ENCODE measurements at regions not wholly inside any gene's neighbourhood (a gene's known extent, or its start where the extent isn't known, plus 50 kb on each side); places are given as distances from the start of the nearest gene placed in this dataset.

DNA sequence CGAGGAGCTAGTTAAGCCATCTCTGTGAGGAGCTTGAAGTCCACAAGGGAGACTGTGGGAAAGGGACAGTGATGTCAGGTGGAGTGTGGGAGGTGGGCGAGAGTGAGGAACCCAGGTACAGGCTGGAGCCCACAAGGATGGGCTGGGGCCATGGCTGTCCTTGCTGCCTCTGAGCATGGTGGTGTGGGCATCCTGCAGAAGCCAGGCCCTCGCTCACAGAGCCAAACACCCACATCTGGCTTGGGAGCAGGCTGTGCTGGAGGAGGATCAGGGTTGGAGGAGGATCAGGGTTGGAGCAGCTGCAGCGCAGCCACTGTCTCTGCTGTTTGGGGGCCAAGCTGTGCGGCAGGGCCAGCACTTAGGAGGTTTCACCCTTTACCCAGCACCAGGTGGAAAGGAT lies 58.2 kb upstream of the ENPP7 start:
- no peak for ATAC-seq (ENCODE audit: poor library complexity)
- no peaks in the 10 kb centered on the region for H3K36me3 ChIP-seq (ENCODE audit: insufficient read depth, low read length)
- TF ChIP-seq, protein P1, sequence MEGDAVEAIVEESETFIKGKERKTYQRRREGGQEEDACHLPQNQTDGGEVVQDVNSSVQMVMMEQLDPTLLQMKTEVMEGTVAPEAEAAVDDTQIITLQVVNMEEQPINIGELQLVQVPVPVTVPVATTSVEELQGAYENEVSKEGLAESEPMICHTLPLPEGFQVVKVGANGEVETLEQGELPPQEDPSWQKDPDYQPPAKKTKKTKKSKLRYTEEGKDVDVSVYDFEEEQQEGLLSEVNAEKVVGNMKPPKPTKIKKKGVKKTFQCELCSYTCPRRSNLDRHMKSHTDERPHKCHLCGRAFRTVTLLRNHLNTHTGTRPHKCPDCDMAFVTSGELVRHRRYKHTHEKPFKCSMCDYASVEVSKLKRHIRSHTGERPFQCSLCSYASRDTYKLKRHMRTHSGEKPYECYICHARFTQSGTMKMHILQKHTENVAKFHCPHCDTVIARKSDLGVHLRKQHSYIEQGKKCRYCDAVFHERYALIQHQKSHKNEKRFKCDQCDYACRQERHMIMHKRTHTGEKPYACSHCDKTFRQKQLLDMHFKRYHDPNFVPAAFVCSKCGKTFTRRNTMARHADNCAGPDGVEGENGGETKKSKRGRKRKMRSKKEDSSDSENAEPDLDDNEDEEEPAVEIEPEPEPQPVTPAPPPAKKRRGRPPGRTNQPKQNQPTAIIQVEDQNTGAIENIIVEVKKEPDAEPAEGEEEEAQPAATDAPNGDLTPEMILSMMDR (IDR thresholded peaks at IDR 0.05): no peak
- Mint-ChIP-seq H3K4me3 (no peak overlapping the region), H3K36me3 (ENCODE audit: low read depth) (no peaks in the 10 kb centered on the region), H3K4me1 (ENCODE audit: low read depth) (no peaks in the 10 kb centered on the region), H3K27ac (no peak overlapping the region), H3K27me3 (peaks cover 72% of the 10 kb centered on the region), H3K9me3 (peaks cover 5% of the 10 kb centered on the region)
- no peak for DNase-seq
- no peak overlapping the region for H3K4me3 ChIP-seq (ENCODE audit: low read length)
- intact Hi-C loops (cut with DNase I, micrococcal nuclease): no loop called here
- H3K27ac ChIP-seq (ENCODE audit: low read depth in 1 of 2, low read length in 2 of 2): no peak overlapping the region
- CTCF ChIA-PET: no interaction called here
- H3K4me1 ChIP-seq (ENCODE audit: insufficient read depth, low read length): no peaks in the 10 kb centered on the region
- peaks cover 14 to 50% of the 10 kb centered on the region in 2 experiments for H3K9me3 ChIP-seq (ENCODE audit: control insufficient read depth in 1 of 2, insufficient read depth in 1 of 2, low read length in 2 of 2)
- H3K27me3 ChIP-seq (ENCODE audit: control insufficient read depth in 1 of 2, insufficient read depth in 2 of 2, low read length in 2 of 2): peaks cover 18 to 32% of the 10 kb centered on the region in 2 experiments
- POLR2A ChIA-PET: no interaction called here

DNA sequence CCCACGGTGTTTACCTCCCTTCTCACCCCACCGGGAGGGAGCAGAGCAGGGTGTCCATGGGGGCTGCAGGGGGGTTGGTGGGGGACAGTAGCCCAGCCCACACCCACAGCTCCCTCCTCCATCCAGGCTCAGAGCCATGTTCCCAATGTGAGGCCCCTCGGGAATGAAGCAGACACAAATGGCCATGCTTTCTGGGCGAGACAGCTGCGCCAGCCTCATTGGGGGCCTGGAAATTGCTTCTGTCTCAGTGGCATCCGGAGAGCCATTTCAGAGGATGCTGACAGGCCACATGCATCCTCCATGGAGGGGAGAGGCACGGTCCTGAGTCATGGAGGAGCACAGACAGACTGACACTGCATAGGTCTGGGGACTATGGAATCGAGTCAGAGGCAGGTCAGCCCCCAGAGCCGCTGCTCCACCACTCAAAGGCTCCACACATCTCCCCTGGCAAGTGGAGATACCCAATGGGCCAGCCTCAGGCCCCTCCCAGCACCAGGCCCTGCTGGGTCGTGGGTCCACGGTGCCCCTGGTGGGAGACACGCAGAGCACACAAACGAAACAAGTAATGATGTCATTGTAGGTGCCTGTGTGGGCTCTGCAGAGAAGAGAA lies 59.6 kb upstream of the ENPP7 start:
- intact Hi-C loops (cut with DNase I, micrococcal nuclease): no loop called here
- TF ChIP-seq, protein P1 (IDR thresholded peaks at IDR 0.05): no peak
- no peak overlapping the region for H3K27ac ChIP-seq (ENCODE audit: low read depth in 1 of 2, low read length in 2 of 2)
- ChIA-PET POLR2A (no interaction called here), CTCF (no interaction called here)
- Mint-ChIP-seq H3K36me3 (ENCODE audit: low read depth) (no peaks in the 10 kb centered on the region), H3K27me3 (peaks cover 71% of the 10 kb centered on the region), H3K4me3 (no peak overlapping the region), H3K27ac (no peak overlapping the region), H3K4me1 (ENCODE audit: low read depth) (no peaks in the 10 kb centered on the region), H3K9me3 (peaks cover 5% of the 10 kb centered on the region)
- no peak for ATAC-seq (ENCODE audit: poor library complexity)
- no peak for DNase-seq
- H3K36me3 ChIP-seq (ENCODE audit: insufficient read depth, low read length): no peaks in the 10 kb centered on the region
- H3K27me3 ChIP-seq (ENCODE audit: control insufficient read depth in 1 of 2, insufficient read depth in 2 of 2, low read length in 2 of 2): peaks cover 22 to 34% of the 10 kb centered on the region in 2 experiments
- no peak overlapping the region for H3K4me3 ChIP-seq (ENCODE audit: low read length)
- H3K4me1 ChIP-seq (ENCODE audit: insufficient read depth, low read length): no peaks in the 10 kb centered on the region
- H3K9me3 ChIP-seq (ENCODE audit: control insufficient read depth in 1 of 2, insufficient read depth in 1 of 2, low read length in 2 of 2): peaks cover 14 to 54% of the 10 kb centered on the region in 2 experiments

DNA sequence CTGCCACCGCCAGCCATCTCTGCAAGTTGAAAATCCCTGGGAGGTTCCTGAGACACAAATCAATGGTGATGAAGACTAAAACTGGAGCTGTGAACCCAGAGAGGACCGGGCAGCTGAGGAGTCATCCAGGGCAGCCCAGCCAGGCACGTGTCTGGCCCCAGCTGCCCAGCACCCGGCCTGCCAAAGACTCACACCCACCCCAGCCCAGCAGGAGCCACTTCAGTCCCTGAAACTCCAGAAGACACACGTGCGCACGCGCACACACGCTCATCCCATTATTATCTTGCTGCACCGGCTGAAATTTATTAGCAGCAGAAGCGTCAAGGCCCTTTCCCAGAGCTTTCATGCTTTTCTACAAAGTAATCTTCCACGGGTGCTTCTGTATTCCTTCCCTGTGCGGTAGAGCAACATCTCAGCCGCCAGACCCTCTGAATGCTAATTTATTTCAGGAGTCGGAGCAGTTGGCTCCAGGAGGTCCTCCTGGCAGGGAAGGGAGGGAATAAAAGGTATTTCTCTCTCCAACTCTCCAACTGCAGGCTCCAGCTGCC lies 59.8 kb upstream of the RBFOX3 start:
- Histone ChIP-seq H3K27ac (ENCODE audit: low read depth in 1 of 2, low read length in 2 of 2) (no peak overlapping the region), H3K4me1 (ENCODE audit: insufficient read depth, low read length) (no peaks in the 10 kb centered on the region), H3K36me3 (ENCODE audit: insufficient read depth, low read length) (no peaks in the 10 kb centered on the region), H3K9me3 (ENCODE audit: control insufficient read depth in 1 of 2, insufficient read depth in 1 of 2, low read length in 2 of 2) (peaks cover 14 to 54% of the 10 kb centered on the region in 2 experiments), H3K4me3 (ENCODE audit: low read length) (no peak overlapping the region), H3K27me3 (ENCODE audit: control insufficient read depth in 1 of 2, insufficient read depth in 2 of 2, low read length in 2 of 2) (peaks cover 24 to 37% of the 10 kb centered on the region in 2 experiments)
- TF ChIP-seq, protein P1 (IDR thresholded peaks at IDR 0.05): no peak
- DNase-seq: no peak
- no peak for ATAC-seq (ENCODE audit: poor library complexity)
- Mint-ChIP-seq H3K27me3 (peaks cover 70% of the 10 kb centered on the region), H3K4me3 (no peak overlapping the region), H3K4me1 (ENCODE audit: low read depth) (no peaks in the 10 kb centered on the region), H3K9me3 (peaks cover 5% of the 10 kb centered on the region), H3K27ac (no peak overlapping the region), H3K36me3 (ENCODE audit: low read depth) (no peaks in the 10 kb centered on the region)
- ChIA-PET POLR2A (no interaction called here), CTCF (no interaction called here)
- intact Hi-C loops (cut with DNase I, micrococcal nuclease): no loop called here
